ENCODE measurements at regions not wholly inside any gene's neighbourhood (a gene's known extent, or its start where the extent isn't known, plus 50 kb on each side); places are given as distances from the start of the nearest gene placed in this dataset.

- TF ChIP-seq, protein P1, sequence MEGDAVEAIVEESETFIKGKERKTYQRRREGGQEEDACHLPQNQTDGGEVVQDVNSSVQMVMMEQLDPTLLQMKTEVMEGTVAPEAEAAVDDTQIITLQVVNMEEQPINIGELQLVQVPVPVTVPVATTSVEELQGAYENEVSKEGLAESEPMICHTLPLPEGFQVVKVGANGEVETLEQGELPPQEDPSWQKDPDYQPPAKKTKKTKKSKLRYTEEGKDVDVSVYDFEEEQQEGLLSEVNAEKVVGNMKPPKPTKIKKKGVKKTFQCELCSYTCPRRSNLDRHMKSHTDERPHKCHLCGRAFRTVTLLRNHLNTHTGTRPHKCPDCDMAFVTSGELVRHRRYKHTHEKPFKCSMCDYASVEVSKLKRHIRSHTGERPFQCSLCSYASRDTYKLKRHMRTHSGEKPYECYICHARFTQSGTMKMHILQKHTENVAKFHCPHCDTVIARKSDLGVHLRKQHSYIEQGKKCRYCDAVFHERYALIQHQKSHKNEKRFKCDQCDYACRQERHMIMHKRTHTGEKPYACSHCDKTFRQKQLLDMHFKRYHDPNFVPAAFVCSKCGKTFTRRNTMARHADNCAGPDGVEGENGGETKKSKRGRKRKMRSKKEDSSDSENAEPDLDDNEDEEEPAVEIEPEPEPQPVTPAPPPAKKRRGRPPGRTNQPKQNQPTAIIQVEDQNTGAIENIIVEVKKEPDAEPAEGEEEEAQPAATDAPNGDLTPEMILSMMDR (IDR thresholded peaks at IDR 0.05; ENCODE audit: low read length, missing control alignments): no peak
- H3K4me3 ChIP-seq (replicated peaks; ENCODE audit: low read depth, low read length): no peak overlapping the region
- no peak for DNase-seq (ENCODE audit: low read depth)
These were observed 88.4 kb upstream of the SPIN4 start for GRCh38 chrX:63439580-63439979.

GRCh38 chrX:63436865-63437264, 85.7 kb upstream of the SPIN4 start:
- TF ChIP-seq, protein P1 (IDR thresholded peaks at IDR 0.05; ENCODE audit: low read length, missing control alignments): no peak
- no peak overlapping the region for H3K4me3 ChIP-seq (replicated peaks; ENCODE audit: low read depth, low read length)
- DNase-seq (ENCODE audit: low read depth): no peak

DNA sequence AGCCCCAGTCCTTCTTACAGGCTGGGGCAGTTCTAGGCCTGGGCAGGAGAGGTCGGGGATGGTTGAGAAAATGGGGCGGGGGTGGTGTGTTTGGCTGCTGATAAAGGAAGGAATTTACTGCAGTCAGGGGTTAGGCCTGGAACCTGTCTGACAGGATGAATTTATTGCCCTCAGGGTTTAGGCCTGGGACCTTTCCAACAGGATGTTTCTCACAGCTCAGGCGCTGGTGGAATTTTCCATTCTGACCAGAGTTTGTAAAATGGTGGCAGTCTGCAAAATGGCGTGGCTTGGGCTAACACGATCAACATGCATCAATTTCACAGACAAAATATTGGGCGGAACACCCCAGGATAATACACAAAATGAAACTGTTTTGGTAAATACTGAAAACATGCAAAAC, 83.5 kb upstream of the SPIN4 start:
- peak; percentile 23 for DNase-seq (ENCODE audit: low read depth)
- no peak overlapping the region for H3K4me3 ChIP-seq (replicated peaks; ENCODE audit: low read depth, low read length)
- TF ChIP-seq, protein P1 (IDR thresholded peaks at IDR 0.05; ENCODE audit: low read length, missing control alignments): no peak

GRCh38 chrX:63434206-63434605, 83.1 kb upstream of the SPIN4 start:
- H3K4me3 ChIP-seq (replicated peaks; ENCODE audit: low read depth, low read length): no peak overlapping the region
- TF ChIP-seq, protein P1 (IDR thresholded peaks at IDR 0.05; ENCODE audit: low read length, missing control alignments): no peak
- no peak for DNase-seq (ENCODE audit: low read depth)

GRCh38 chrX:63430026-63430425, 78.9 kb upstream of the SPIN4 start:
- no peak for DNase-seq (ENCODE audit: low read depth)
- TF ChIP-seq, protein P1 (IDR thresholded peaks at IDR 0.05; ENCODE audit: low read length, missing control alignments): no peak
- no peak overlapping the region for H3K4me3 ChIP-seq (replicated peaks; ENCODE audit: low read depth, low read length)

- H3K4me3 ChIP-seq (replicated peaks; ENCODE audit: low read depth, low read length): no peak overlapping the region
- TF ChIP-seq, protein P1 (IDR thresholded peaks at IDR 0.05; ENCODE audit: low read length, missing control alignments): no peak
- peak; percentile 7 for DNase-seq (ENCODE audit: low read depth)
These were observed 77.2 kb upstream of the SPIN4 start for GRCh38 chrX:63428348-63428747.

DNA sequence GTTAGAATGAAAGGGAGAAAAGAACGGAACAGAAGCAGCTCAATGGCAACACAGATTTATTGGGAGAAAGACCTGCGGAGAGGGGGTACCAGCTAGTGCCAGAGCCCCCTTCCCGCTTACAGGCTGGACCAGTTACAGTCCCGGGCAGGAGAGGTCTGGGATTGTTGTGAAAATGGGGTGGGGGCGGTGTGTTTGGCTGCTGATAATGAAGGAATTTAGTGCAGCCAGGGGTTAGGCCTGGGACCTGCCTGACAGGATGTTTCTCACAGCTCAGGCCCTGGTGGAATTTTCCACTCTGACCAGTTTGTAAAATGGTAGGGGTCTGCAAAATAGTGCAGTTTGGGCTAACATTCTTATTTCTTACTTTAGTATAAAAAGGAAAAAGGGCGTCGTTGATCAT, 75.4 kb upstream of the SPIN4 start:
- no peak for DNase-seq (ENCODE audit: low read depth)
- TF ChIP-seq, protein P1 (IDR thresholded peaks at IDR 0.05; ENCODE audit: low read length, missing control alignments): no peak

More for the DNA sequence above, 75.4 kb upstream of the SPIN4 start:
- H3K4me3 ChIP-seq (replicated peaks; ENCODE audit: low read depth, low read length): no peak overlapping the region

Measured in fibroblast of pulmonary artery (primary cell).